Fibroblast of lung (primary cell): ENCODE measurements at regions not wholly inside any gene's neighbourhood (a gene's known extent, or its start where the extent isn't known, plus 50 kb on each side); places are given as distances from the start of the nearest gene placed in this dataset.

ENCODE experiments used
- DNase-seq, 2 donors: peaks; one replicate each; pipeline versions ENCODE4 v3.0.0 to v3.0.0-alpha.2; 2010; ENCODE audit warnings: low read depth in 2 of 2
- H2AFZ ChIP-seq: 2 replicates; pipeline ENCODE4 v1.5.1; 2012; ENCODE audit warnings: low read length, control low read depth, inconsistent platforms
- H3K27ac ChIP-seq: 2 replicates; pipeline ENCODE4 v1.5.1; 2011; ENCODE audit warnings: low read length, control low read depth; ENCODE audit not compliant: insufficient read depth
- H3K27me3 ChIP-seq: 2 replicates; pipeline ENCODE4 v1.5.1; 2011; ENCODE audit warnings: mild to moderate bottlenecking, low read length; ENCODE audit not compliant: control insufficient read depth, insufficient read depth
- H3K36me3 ChIP-seq: 2 replicates; pipeline ENCODE4 v1.5.1; 2011; ENCODE audit warnings: low read length; ENCODE audit not compliant: control insufficient read depth, insufficient read depth
- H3K4me1 ChIP-seq: 2 replicates; pipeline ENCODE4 v1.5.1; 2011; ENCODE audit warnings: low read length; ENCODE audit not compliant: control insufficient read depth, insufficient read depth; ENCODE audit errors: extremely low read depth
- H3K4me2 ChIP-seq: 2 replicates; pipeline ENCODE4 v1.5.1; 2011; ENCODE audit warnings: low read length, control low read depth; ENCODE audit not compliant: insufficient read depth; ENCODE audit errors: extremely low read depth
- H3K4me3 ChIP-seq, 4 experiments: fragments of 200-600 bp in 1 of 4; sonication (generic) in 1 of 4; replicated peaks in 1 of 4; 2 replicates each; pipeline ENCODE4 v1.5.1; 2011 to 2016; ENCODE audit warnings: low read length in 4 of 4, low read depth in 3 of 4, mild to moderate bottlenecking in 3 of 4, control low read depth in 2 of 4, inconsistent platforms in 1 of 4, mixed read lengths in 1 of 4; ENCODE audit not compliant: insufficient read depth in 1 of 4; ENCODE audit errors: control extremely low read depth in 1 of 4
- H3K79me2 ChIP-seq: 2 replicates; pipeline ENCODE4 v1.5.1; 2012; ENCODE audit warnings: mild to moderate bottlenecking, low read length, inconsistent platforms; ENCODE audit not compliant: control insufficient read depth, insufficient read depth
- H3K9ac ChIP-seq: 2 replicates; pipeline ENCODE4 v1.5.1; 2011; ENCODE audit warnings: mild to moderate bottlenecking, low read length, control low read depth; ENCODE audit not compliant: insufficient read depth
- H3K9me3 ChIP-seq: 2 replicates; pipeline ENCODE4 v1.5.1; 2012; ENCODE audit warnings: low read depth, low read length; ENCODE audit not compliant: control insufficient read depth, insufficient read depth
- H4K20me1 ChIP-seq: 2 replicates; pipeline ENCODE4 v1.5.1; 2011; ENCODE audit warnings: low read length; ENCODE audit not compliant: control insufficient read depth, insufficient read depth; ENCODE audit errors: extremely low read depth
- CTCF ChIP-seq, 2 donors: IDR thresholded peaks in 1 of 2; conservative IDR thresholded peaks in 1 of 2; 1 replicate in 1 of 2; 2 replicates in 1 of 2; pipeline ENCODE4 v1.5.1; 2011 to 2012; ENCODE audit warnings: low read length in 2 of 2, control low read depth in 1 of 2, inconsistent platforms in 1 of 2, low read depth in 1 of 2, mild to moderate bottlenecking in 1 of 2
- EZH2 ChIP-seq: IDR thresholded peaks from 2 replicates; pipeline ENCODE4 v1.5.1; 2012; ENCODE audit warnings: low read length, control low read depth, mild to moderate bottlenecking; ENCODE audit errors: missing control alignments

- Histone ChIP-seq H2AFZ (no peak overlapping the region), H3K9me3 (no peaks in the 10 kb centered on the region), H3K79me2 (no peaks in the 10 kb centered on the region), H4K20me1 (no peaks in the 10 kb centered on the region), H3K9ac (no peak overlapping the region), H3K4me2 (no peak overlapping the region), H3K4me1 (no peaks in the 10 kb centered on the region), H3K27ac (no peak overlapping the region), H3K27me3 (no peaks in the 10 kb centered on the region), H3K36me3 (no peaks in the 10 kb centered on the region), H3K4me3 (no peak overlapping the region)
- no peak for DNase-seq
- TF ChIP-seq EZH2 (no peak), CTCF (conservative IDR thresholded peaks at IDR 0.05 in 1 of 2, IDR thresholded peaks at IDR 0.05 in 1 of 2; ENCODE audit: low read depth in 1 of 2, low read length in 2 of 2) (no peak)
Measured at GRCh38 chr9:84122572-84122971, 142.0 kb downstream of the RMI1 start.

- Histone ChIP-seq H2AFZ (no peak overlapping the region), H3K4me1 (no peaks in the 10 kb centered on the region), H3K27ac (no peak overlapping the region), H3K36me3 (no peaks in the 10 kb centered on the region), H3K79me2 (no peaks in the 10 kb centered on the region), H4K20me1 (no peaks in the 10 kb centered on the region), H3K9me3 (no peaks in the 10 kb centered on the region), H3K4me3 (no peak overlapping the region), H3K27me3 (no peaks in the 10 kb centered on the region), H3K9ac (no peak overlapping the region), H3K4me2 (no peak overlapping the region)
- no peak for DNase-seq
- TF ChIP-seq EZH2 (no peak), CTCF (conservative IDR thresholded peaks at IDR 0.05 in 1 of 2, IDR thresholded peaks at IDR 0.05 in 1 of 2; ENCODE audit: low read depth in 1 of 2, low read length in 2 of 2) (no peak)
Measured at GRCh38 chr9:84123648-84124406, 143.2 kb downstream of the RMI1 start.

GRCh38 chr9:84125046-84125445, 144.4 kb downstream of the RMI1 start:
- Histone ChIP-seq H3K9ac (no peak overlapping the region), H3K4me3 (no peak overlapping the region), H3K4me2 (no peak overlapping the region), H2AFZ (no peak overlapping the region), H3K27me3 (no peaks in the 10 kb centered on the region), H3K4me1 (no peaks in the 10 kb centered on the region), H3K27ac (no peak overlapping the region), H3K9me3 (no peaks in the 10 kb centered on the region), H3K79me2 (no peaks in the 10 kb centered on the region), H4K20me1 (no peaks in the 10 kb centered on the region), H3K36me3 (no peaks in the 10 kb centered on the region)
- no peak for TF ChIP-seq EZH2
- TF ChIP-seq CTCF (conservative IDR thresholded peaks at IDR 0.05 in 1 of 2, IDR thresholded peaks at IDR 0.05 in 1 of 2; ENCODE audit: low read depth in 1 of 2, low read length in 2 of 2) = no peak
- DNase-seq = no peak
